ENCODE measurements at regions not wholly inside any gene's neighbourhood (a gene's known extent, or its start where the extent isn't known, plus 50 kb on each side); places are given as distances from the start of the nearest gene placed in this dataset.

DNA sequence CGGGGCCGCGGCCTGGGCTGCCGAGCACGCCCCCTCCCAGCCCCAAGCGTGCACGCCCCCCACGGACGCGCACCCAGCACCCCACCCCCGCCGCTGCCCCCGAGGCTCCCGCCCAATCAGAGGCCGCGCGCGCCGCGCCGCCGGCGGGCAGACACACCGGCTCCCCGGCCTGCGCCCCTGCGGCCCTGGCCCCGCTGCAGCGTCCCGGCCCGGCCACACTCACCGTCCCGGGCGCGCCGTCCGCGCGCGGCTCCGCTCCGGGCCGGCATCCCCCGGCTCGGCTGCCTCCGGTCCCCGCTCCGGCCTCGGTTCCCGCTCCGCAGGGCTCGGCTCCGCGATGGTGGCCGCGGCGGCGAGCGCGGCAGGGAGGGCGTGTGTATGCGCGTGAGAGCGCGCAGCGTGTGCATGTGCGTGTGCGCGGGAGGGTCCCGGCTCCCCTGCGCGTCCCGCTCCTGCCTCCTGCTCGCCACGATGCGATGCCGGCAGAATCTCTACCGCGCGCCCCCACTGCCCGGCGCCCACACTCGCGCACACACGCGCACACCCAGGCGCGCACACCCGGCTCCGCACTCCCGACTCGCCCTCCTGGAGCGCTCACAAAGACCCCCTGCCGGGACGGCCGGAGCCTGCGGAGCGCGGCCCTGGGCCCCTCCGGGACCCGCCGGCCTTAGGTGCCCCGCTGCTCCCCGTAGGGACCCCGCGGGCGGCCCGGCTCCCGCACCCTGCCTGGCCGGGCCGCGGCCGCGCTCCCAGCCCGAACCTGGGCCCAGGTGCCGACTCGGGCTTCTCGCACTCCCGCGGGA, 186.5 kb upstream of the LINGO1 start:
- in situ Hi-C loops (cut with MboI; ENCODE audit: low pct_unique_long_range_greater_than_20kb in 2 of 9, low sequenced_read_pairs in 9 of 9, unreplicated experiment in 9 of 9) = loop anchor here in 8 of 9 experiments (25.0 kb wide), 2 partner anchors 182 to 707 kb away; partner anchors contain the start of gene LINGO1 (in 8 of the 8)
- ATAC-seq (replicated peaks in 6 of 8) = peak in 6 of 8 experiments; percentile 7 to 63 (median 45)
- WGBS, 10 experiments = 0% methylated on average over 3 of the region's 120 CpGs; no CpG with 5 or more reads in 9 of the 10 experiments
- H3K4me1 ChIP-seq (replicated peaks in 1 of 2) = peaks cover 41 to 45% of the 10 kb centered on the region in 2 donors
- H3K27ac ChIP-seq = peak overlapping the region; percentile 79 to 85
- peak overlapping the region; percentile 49 to 86 (median 58) for H3K4me3 ChIP-seq

DNA sequence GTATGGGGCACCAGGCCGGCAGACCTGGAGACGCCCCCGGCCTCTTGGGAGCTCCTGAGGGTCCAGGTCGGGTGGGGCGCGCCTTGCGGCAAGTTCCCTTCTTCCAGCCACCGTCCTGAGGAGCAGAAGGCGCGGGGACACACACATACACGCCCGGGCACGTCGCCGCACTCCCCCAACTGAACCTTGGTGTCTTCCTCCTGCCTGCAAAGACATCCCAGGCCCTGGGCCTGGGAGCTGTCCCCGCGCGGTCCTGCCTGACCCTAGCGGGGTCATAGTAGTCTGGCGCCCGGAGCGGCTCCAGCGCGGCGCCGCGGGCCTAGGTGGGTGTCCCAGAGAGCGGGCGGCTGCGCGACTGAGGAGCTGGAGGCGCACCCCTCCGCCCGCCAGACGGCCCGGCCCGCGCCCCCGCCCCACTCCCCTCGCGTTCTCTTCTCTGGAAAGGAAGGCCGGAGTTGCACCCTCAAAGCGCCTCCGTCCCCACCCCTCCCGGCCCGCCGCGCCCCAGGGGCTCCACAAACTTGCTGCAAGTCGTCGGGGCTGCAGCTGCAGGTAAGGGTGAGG, 185.9 kb upstream of the LINGO1 start:
- H3K4me3 ChIP-seq = peak overlapping the region; percentile 49 to 86 (median 58)
- in situ Hi-C loops (cut with MboI; ENCODE audit: low pct_unique_long_range_greater_than_20kb in 2 of 9, low sequenced_read_pairs in 9 of 9, unreplicated experiment in 9 of 9) = loop anchor here in 8 of 9 experiments (25.0 kb wide), 2 partner anchors 181 to 706 kb away; partner anchors contain the start of gene LINGO1 (in 8 of the 8)
- H3K27ac ChIP-seq = peak overlapping the region; percentile 11 to 85
- H3K4me1 ChIP-seq (replicated peaks in 1 of 2) = peaks cover 48 to 51% of the 10 kb centered on the region in 2 donors
- peak in 3 of 8 experiments; percentile 0 for ATAC-seq (replicated peaks in 6 of 8)
- 30% methylated on average over 2 of the region's 50 CpGs; no CpG with 5 or more reads in 9 of the 10 experiments for WGBS, 10 experiments

DNA sequence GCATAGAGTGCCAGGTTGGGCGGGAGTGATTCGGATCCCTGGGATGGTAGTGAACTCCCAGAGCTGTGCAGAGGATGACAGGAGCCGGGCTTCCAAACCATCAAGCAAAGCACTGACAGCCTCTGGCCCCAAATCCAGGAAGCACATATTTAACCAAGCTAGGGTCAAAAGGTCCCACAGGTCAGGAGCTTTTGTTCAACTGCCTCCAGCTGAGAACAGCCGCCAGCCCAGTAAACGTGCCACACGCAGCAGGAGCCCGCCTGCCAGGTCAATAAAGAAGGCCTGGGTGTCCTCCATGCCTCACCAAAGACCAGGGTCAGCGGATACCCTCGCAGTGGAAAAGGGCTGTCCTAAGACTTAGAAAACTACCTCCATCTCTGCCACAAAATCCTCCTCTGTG, 184.7 kb upstream of the LINGO1 start:
- H3K27ac ChIP-seq = no peak overlapping the region

DNA sequence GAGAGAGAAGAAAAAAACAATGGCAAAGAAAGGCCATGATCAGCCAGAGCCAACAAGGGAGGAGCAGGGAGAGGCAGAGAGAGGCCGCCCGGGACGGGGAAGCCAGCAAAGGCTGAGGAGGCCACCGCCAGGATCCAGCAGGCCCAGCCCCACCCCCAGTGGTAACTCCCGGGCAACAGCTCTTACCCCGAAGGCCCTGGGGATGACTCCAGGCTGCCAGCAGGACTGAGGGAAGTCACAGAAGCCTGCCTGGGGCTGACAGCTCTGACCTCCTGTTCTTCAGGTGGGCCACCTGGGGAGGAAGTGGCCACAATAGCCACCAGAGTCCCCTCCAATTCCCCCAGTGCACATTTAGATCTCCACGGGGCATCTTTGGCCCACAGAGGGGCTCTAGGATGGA, 184.3 kb upstream of the LINGO1 start:
- Histone ChIP-seq H3K4me1 (replicated peaks in 1 of 2) (peaks cover 57 to 60% of the 10 kb centered on the region in 2 donors), H3K27ac (no peak overlapping the region), H3K4me3 (peak overlapping the region in 1 of 5 donors; percentile 1)
- in situ Hi-C loops (cut with MboI; ENCODE audit: low pct_unique_long_range_greater_than_20kb in 2 of 9, low sequenced_read_pairs in 9 of 9, unreplicated experiment in 9 of 9) = loop anchor here in 8 of 9 experiments (25.0 kb wide), 2 partner anchors 180 to 705 kb away; partner anchors contain the start of gene LINGO1 (in 8 of the 8)
- ATAC-seq (replicated peaks in 6 of 8) = peak in 1 of 8 experiments; percentile 9
- 33 to 73% (median 40%) methylated on average over 1 to 5 of the region's 7 CpGs; no CpG with 5 or more reads in 5 of the 10 experiments for WGBS, 10 experiments

More for the DNA sequence above, 184.7 kb upstream of the LINGO1 start:
- Histone ChIP-seq H3K4me1 (replicated peaks in 1 of 2) (peaks cover 58 to 60% of the 10 kb centered on the region in 2 donors), H3K4me3 (peak overlapping the region in 1 of 5 donors; percentile 1)
- ATAC-seq (replicated peaks in 6 of 8) = no peak
- in situ Hi-C loops (cut with MboI; ENCODE audit: low pct_unique_long_range_greater_than_20kb in 2 of 9, low sequenced_read_pairs in 9 of 9, unreplicated experiment in 9 of 9) = loop anchor here in 8 of 9 experiments (25.0 kb wide), 2 partner anchors 180 to 705 kb away; partner anchors contain the start of gene LINGO1 (in 8 of the 8)
- WGBS, 10 experiments = 64 to 72% (median 68%) methylated on average over 2 to 7 of the region's 9 CpGs; no CpG with 5 or more reads in 7 of the 10 experiments

DNA sequence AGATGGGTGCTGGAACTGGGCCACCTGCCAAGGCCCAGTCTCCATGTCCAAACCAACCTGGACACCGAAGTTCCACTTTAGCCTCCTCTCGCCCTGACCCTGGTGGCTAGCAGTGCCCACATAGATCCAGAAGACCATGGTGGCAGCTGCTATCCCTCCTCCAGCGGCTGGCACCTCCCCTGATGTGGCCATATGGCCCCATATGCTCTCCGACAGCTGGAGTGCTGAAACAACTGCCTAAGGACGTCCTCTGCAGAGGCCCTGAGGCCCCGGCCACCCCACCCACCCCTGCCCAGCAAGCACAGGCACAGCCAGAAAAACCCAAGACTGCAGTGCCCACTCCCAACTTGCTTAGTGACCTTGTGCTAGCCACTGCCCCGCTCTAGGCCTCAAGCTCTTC, 182.3 kb upstream of the LINGO1 start:
- peaks cover 56 to 60% of the 10 kb centered on the region in 2 donors for H3K4me1 ChIP-seq (replicated peaks in 1 of 2)
- H3K27ac ChIP-seq = no peak overlapping the region
- WGBS, 10 experiments = 50 to 92% (median 75%) methylated on average over 1 to 6 of the region's 7 CpGs; no CpG with 5 or more reads in 7 of the 10 experiments
- no peak for ATAC-seq (replicated peaks in 6 of 8)
- no peak overlapping the region for H3K4me3 ChIP-seq
- in situ Hi-C loops (cut with MboI; ENCODE audit: low pct_unique_long_range_greater_than_20kb in 2 of 9, low sequenced_read_pairs in 9 of 9, unreplicated experiment in 9 of 9) = loop anchor here in 8 of 9 experiments (25.0 kb wide), 2 partner anchors 178 to 703 kb away; partner anchors contain the start of gene LINGO1 (in 8 of the 8)

DNA sequence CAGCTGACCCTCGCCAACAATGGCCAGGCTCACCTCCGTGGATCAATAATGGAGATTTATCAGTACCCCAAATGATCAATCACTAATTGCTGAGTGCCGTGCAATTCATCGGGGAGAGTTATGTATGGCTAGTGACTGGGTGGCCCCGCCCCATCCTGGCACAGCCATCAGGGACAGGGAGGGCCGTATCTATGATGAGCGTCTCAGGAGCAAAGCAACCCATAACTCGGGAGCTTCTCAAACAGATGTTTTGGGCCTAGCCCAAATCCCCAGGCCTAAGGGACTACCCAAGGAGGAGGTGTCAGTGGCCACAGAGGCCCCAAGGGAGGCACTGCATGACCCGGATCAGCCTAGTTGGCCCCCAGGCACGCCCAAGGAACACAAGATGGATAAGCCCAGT, 180.0 kb upstream of the LINGO1 start:
- 16 to 59% (median 32%) methylated on average over 3 to 9 of the region's 10 CpGs; no CpG with 5 or more reads in 4 of the 10 experiments for WGBS, 10 experiments
- peaks cover 57 to 63% of the 10 kb centered on the region in 2 donors for H3K4me1 ChIP-seq (replicated peaks in 1 of 2)
- ATAC-seq (replicated peaks in 6 of 8) = peak in 5 of 8 experiments; percentile 1 to 77 (median 42)
- in situ Hi-C loops (cut with MboI; ENCODE audit: low pct_unique_long_range_greater_than_20kb in 2 of 9, low sequenced_read_pairs in 9 of 9, unreplicated experiment in 9 of 9) = loop anchor here in 8 of 9 experiments (25.0 kb wide), 2 partner anchors 175 to 700 kb away; partner anchors contain the start of gene LINGO1 (in 8 of the 8)
- H3K4me3 ChIP-seq = no peak overlapping the region
- peak overlapping the region; percentile 43 to 64 for H3K27ac ChIP-seq

DNA sequence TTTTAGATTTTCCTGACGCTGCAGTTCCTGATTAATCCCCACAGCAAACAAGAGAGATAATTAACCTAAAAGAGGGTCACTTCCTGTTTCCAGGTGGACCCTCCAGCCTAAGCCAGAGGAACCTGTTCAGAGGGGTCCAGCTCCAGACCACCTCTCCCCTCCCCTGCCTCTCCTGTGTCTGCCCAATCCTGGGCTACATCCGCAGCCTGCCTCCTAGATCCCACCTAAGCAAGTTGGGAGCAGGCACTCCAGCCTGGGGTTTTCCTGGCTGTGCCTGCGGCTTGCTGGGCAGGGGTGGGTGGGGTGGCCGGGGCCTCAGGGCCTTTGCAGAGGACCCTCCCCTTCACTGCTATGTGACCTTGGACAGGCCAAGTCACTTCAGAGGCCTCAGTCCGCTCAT, 178.6 kb upstream of the LINGO1 start:
- no peak for ATAC-seq (replicated peaks in 6 of 8)
- 31 to 100% (median 72%) methylated on average over 1 to 3 of the region's 5 CpGs; no CpG with 5 or more reads in 3 of the 10 experiments for WGBS, 10 experiments
- Histone ChIP-seq H3K4me3 (no peak overlapping the region), H3K27ac (peak overlapping the region in 1 of 2 donors; percentile 48), H3K4me1 (replicated peaks in 1 of 2) (peaks cover 43 to 50% of the 10 kb centered on the region in 2 donors)
- in situ Hi-C loops (cut with MboI; ENCODE audit: low pct_unique_long_range_greater_than_20kb in 2 of 9, low sequenced_read_pairs in 9 of 9, unreplicated experiment in 9 of 9) = loop anchor here in 8 of 9 experiments (25.0 kb wide), 2 partner anchors 174 to 699 kb away; partner anchors contain the start of gene LINGO1 (in 8 of the 8)

DNA sequence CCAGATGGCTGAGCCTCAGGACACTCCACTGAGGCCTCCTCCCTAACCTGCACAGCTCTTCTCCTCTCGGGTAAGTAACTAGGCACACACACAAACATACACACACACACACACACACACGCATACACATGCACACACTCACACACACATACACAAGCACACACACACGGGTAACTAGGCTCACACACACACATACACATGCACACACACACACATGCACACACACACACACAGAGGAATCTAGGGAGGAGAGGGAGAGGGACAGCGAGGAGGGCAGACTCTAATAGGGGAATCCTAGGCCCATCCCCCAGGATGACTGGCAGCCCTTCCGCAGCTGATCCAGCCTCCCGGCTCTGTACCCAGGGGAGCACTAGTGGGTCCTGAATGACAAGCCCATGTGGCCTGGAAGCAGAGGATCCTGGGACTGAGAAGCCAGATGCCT, 177.4 kb upstream of the LINGO1 start:
- Histone ChIP-seq H3K27ac (peak overlapping the region; percentile 41 to 66), H3K4me1 (replicated peaks in 1 of 2) (peaks cover 41 to 54% of the 10 kb centered on the region in 2 donors), H3K4me3 (no peak overlapping the region)
- WGBS, 10 experiments = 0 to 80% (median 33%) methylated on average over 1 to 3 of the region's 6 CpGs; no CpG with 5 or more reads in 2 of the 10 experiments
- in situ Hi-C loops (cut with MboI; ENCODE audit: low pct_unique_long_range_greater_than_20kb in 2 of 9, low sequenced_read_pairs in 9 of 9, unreplicated experiment in 9 of 9) = loop anchor here in 8 of 9 experiments (25.0 kb wide), 2 partner anchors 173 to 698 kb away; partner anchors contain the start of gene LINGO1 (in 8 of the 8)
- peak in 5 of 8 experiments; percentile 95 to 98 (median 96) for ATAC-seq (replicated peaks in 6 of 8)

DNA sequence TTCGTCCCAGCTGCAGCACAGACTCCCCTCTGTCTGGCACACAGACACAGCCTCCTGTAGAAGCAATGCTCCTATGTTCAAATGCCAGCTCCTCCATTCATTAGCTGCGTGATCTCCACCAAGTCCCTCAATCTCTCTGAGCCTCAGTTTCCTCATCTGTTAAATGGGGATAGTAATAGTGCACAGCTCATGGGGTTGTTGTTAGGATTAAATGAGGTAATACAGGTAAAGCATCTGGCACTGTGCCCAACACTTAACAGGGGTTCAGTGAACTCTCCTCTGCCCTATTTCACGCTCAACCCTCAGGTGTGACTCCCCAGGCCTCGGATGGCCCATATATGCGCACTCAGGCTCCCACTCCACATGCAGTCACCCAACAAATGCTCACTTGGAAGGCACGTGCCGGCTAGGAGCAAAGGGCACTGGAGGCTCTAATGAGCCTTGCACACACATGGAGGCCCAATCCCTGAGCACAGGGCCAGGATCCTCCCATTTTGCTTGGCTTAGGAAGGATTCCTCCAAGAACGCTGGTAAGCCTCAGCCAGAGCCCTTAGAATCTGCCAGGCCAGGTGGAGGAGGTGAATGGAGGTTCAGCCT, 176.0 kb upstream of the LINGO1 start:
- Histone ChIP-seq H3K4me1 (replicated peaks in 1 of 2) (peaks cover 41 to 49% of the 10 kb centered on the region in 2 donors), H3K27ac (peak overlapping the region; percentile 41 to 66), H3K4me3 (no peak overlapping the region)
- in situ Hi-C loops (cut with MboI; ENCODE audit: low pct_unique_long_range_greater_than_20kb in 2 of 9, low sequenced_read_pairs in 9 of 9, unreplicated experiment in 9 of 9) = loop anchor here in 8 of 9 experiments (25.0 kb wide), 2 partner anchors 171 to 696 kb away; partner anchors contain the start of gene LINGO1 (in 8 of the 8)
- ATAC-seq (replicated peaks in 6 of 8) = no peak
- WGBS, 10 experiments = 38 to 95% (median 85%) methylated on average over 1 to 5 of the region's 8 CpGs; no CpG with 5 or more reads in 5 of the 10 experiments

DNA sequence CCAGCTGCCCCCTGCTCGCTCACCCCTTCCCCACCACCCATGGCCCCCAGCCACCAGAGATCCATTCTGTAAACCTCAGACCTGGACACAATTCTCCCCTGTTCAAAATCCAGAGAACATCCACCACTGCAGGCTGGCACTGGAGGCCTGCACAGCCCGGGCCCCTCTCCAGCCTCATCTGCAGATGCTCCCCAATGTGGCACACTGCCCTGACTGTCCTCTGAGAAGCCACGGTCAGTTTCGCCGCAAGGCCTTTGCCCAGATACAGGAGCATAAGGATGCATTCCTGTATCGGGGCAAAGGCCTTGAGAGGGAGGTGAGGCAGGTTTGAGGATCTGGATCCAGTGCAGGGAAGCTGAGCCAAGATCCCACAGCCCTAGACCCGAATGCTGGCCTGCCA, 175.4 kb upstream of the LINGO1 start:
- in situ Hi-C loops (cut with MboI; ENCODE audit: low pct_unique_long_range_greater_than_20kb in 2 of 9, low sequenced_read_pairs in 9 of 9, unreplicated experiment in 9 of 9) = loop anchor here in 8 of 9 experiments (25.0 kb wide), 2 partner anchors 171 to 696 kb away; partner anchors contain the start of gene LINGO1 (in 8 of the 8)
- Histone ChIP-seq H3K4me3 (no peak overlapping the region), H3K27ac (no peak overlapping the region), H3K4me1 (replicated peaks in 1 of 2) (peaks cover 35 to 43% of the 10 kb centered on the region in 2 donors)
- ATAC-seq (replicated peaks in 6 of 8) = no peak
- 71 to 100% (median 84%) methylated on average over 1 to 5 of the region's 7 CpGs; no CpG with 5 or more reads in 6 of the 10 experiments for WGBS, 10 experiments

DNA sequence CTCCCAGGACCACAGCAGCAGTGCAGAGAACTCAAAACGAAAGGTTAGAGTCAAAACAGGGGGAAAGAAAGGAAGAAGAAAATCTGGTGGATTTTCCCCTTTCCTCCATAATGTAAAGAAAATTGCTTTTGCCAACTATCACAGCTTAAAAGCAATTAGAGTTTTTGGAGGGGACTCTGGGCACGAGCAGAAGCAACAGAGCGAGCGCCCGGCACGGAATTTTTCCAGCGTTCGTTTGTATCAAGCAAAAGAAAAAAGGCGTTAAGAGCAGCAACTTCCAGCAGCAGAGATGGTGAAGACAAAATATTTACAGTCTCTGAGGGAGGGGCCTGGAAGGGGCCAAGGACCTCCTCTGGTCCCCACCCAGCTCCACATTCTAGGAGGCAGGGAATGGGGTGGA, 174.9 kb upstream of the LINGO1 start:
- WGBS, 10 experiments = 41 to 100% (median 90%) methylated on average over 1 to 9 of the region's 9 CpGs; no CpG with 5 or more reads in 1 of the 10 experiments
- Histone ChIP-seq H3K4me3 (no peak overlapping the region), H3K4me1 (replicated peaks in 1 of 2) (peaks cover 33 to 39% of the 10 kb centered on the region in 2 donors), H3K27ac (no peak overlapping the region)
- no peak for ATAC-seq (replicated peaks in 6 of 8)
- in situ Hi-C loops (cut with MboI; ENCODE audit: low pct_unique_long_range_greater_than_20kb in 2 of 9, low sequenced_read_pairs in 9 of 9, unreplicated experiment in 9 of 9) = loop anchor here in 8 of 9 experiments (25.0 kb wide), 2 partner anchors 170 to 695 kb away; partner anchors contain the start of gene LINGO1 (in 8 of the 8)
